ENCODE measurements at regions not wholly inside any gene's neighbourhood (a gene's known extent, or its start where the extent isn't known, plus 50 kb on each side); places are given as distances from the start of the nearest gene placed in this dataset.

DNA sequence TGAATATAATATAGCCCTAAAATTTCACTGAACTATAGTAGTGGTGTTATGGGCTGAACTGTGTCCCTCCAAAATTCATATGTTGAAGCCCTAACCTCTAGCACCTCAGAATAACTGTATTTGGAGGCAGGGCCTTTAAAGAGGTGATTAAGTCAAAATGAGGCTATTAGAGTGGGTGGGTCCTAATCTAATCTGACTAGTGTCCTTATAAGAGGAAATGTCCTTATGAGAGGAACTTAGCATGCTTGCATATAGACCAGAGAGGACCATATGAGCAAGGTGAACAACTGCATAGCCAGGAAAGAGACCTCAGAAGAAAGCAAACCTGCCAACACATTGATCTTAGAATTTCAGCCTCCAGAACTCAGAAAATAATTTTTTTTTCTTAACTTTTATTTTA lies 238.4 kb downstream of the ZEB2 start:
- TF ChIP-seq POLR2A (IDR thresholded peaks at IDR 0.05): no peak
- TF ChIP-seq, protein P1, sequence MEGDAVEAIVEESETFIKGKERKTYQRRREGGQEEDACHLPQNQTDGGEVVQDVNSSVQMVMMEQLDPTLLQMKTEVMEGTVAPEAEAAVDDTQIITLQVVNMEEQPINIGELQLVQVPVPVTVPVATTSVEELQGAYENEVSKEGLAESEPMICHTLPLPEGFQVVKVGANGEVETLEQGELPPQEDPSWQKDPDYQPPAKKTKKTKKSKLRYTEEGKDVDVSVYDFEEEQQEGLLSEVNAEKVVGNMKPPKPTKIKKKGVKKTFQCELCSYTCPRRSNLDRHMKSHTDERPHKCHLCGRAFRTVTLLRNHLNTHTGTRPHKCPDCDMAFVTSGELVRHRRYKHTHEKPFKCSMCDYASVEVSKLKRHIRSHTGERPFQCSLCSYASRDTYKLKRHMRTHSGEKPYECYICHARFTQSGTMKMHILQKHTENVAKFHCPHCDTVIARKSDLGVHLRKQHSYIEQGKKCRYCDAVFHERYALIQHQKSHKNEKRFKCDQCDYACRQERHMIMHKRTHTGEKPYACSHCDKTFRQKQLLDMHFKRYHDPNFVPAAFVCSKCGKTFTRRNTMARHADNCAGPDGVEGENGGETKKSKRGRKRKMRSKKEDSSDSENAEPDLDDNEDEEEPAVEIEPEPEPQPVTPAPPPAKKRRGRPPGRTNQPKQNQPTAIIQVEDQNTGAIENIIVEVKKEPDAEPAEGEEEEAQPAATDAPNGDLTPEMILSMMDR (IDR thresholded peaks at IDR 0.05): no peak
- TF ChIP-seq POLR2AphosphoS5 (IDR thresholded peaks at IDR 0.05): no peak
- TF ChIP-seq EP300 (IDR thresholded peaks at IDR 0.05): no peak

Data from upper lobe of left lung (tissue), 4 donors.